Hematopoietic multipotent progenitor cell treated with erythropoietin and hydrocortisone succinate and interleukin-3 and kit ligand, for 6 days (in vitro differentiated cells): ENCODE measurements at regions not wholly inside any gene's neighbourhood (a gene's known extent, or its start where the extent isn't known, plus 50 kb on each side); places are given as distances from the start of the nearest gene placed in this dataset.
"Not testable (repeated sequence)": the region's sequence is repeated elsewhere in the genome, so short reads cannot be mapped to it uniquely, and the experiment has no call there.

ENCODE experiments used
- DNase-seq: peaks from one replicate; pipeline ENCODE4 v3.0.0-alpha.2; 2015

GRCh38 chr10:91005276-91005675, 84.4 kb upstream of the ANKRD1 start:
- not testable (repeated sequence) for DNase-seq

GRCh38 chr10:91006001-91006751, 85.3 kb upstream of the ANKRD1 start:
- peak; percentile 85 for DNase-seq

GRCh38 chr10:91006752-91007346, 86.0 kb upstream of the ANKRD1 start:
- no peak for DNase-seq

GRCh38 chr10:91007655-91008054, 86.8 kb upstream of the ANKRD1 start:
- DNase-seq, result no peak

- no peak for DNase-seq
Observed at GRCh38 chr10:91009121-91009520, 88.2 kb upstream of the ANKRD1 start.

- DNase-seq, result no peak
Observed at GRCh38 chr10:91010952-91011351, 90.1 kb upstream of the ANKRD1 start.

- DNase-seq, result no peak
Observed at GRCh38 chr10:91012502-91012901, 91.6 kb upstream of the ANKRD1 start.

GRCh38 chr10:91013985-91014384, 93.1 kb upstream of the ANKRD1 start:
- no peak for DNase-seq

GRCh38 chr10:91017198-91017597, 96.3 kb upstream of the ANKRD1 start:
- DNase-seq, result no peak

GRCh38 chr10:91021901-91022300, 101.0 kb upstream of the ANKRD1 start:
- no peak for DNase-seq

- DNase-seq, result no peak
Observed at GRCh38 chr10:91022390-91022789, 101.5 kb upstream of the ANKRD1 start.

GRCh38 chr10:91022924-91023699, 102.2 kb upstream of the ANKRD1 start:
- no peak for DNase-seq

GRCh38 chr10:91023700-91024398, 103.0 kb upstream of the ANKRD1 start:
- DNase-seq, result no peak

- DNase-seq, result no peak
Observed at GRCh38 chr10:91024541-91024940, 103.7 kb upstream of the ANKRD1 start.

GRCh38 chr10:91032611-91033206, 111.8 kb upstream of the ANKRD1 start:
- peak; percentile 38 for DNase-seq

GRCh38 chr10:91033324-91033950, 112.5 kb upstream of the ANKRD1 start:
- no peak for DNase-seq

GRCh38 chr10:91034042-91034441, 113.2 kb upstream of the ANKRD1 start:
- DNase-seq, result peak; percentile 5

GRCh38 chr10:91034494-91035159, 113.7 kb upstream of the ANKRD1 start:
- DNase-seq, result no peak

- no peak for DNase-seq
Observed at GRCh38 chr10:91035650-91036292, 114.9 kb upstream of the ANKRD1 start.

GRCh38 chr10:91036807-91037411, 116.0 kb upstream of the ANKRD1 start:
- no peak for DNase-seq

- DNase-seq, result no peak
Observed at GRCh38 chr10:91038971-91039370, 118.1 kb upstream of the ANKRD1 start.
